ENCODE measurements at regions not wholly inside any gene's neighbourhood (a gene's known extent, or its start where the extent isn't known, plus 50 kb on each side); places are given as distances from the start of the nearest gene placed in this dataset.

DNA sequence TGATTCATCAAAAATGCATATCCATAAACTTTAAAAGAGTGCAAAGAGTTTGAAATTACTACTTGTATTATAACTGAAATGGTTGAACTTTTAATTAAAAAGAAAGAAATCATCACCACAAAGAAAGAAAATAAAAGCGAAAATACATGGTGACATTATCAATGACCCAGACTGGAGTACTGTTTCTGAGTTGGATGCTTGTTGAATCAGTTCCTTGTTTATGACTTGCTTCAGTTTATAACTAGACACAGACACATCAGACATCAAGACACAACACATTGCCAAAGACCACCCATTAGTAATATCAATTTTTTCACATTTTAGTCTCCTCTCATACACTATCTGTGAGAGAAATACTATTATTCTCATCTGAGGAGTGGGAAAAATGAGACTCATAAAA, 293.0 kb downstream of the MRPL39 start:
- Histone ChIP-seq H3K27me3 (ENCODE audit: control insufficient read depth in 2 of 2, insufficient read depth in 2 of 2, low read length in 2 of 2) (no peaks in the 10 kb centered on the region), H3K9ac (replicated peaks; ENCODE audit: extremely low read depth, insufficient read depth, low read length) (no peak overlapping the region), H3K4me3 (replicated peaks in 1 of 3; ENCODE audit: insufficient read depth in 1 of 3, low read depth in 1 of 3, low read length in 3 of 3) (no peak overlapping the region), H3K36me3 (ENCODE audit: control insufficient read depth in 2 of 2, extremely low read depth in 1 of 2, insufficient read depth in 2 of 2, low read length in 2 of 2) (no peaks in the 10 kb centered on the region), H3K27ac (ENCODE audit: insufficient read depth, low read depth, low read length) (no peak overlapping the region), H3K4me2 (ENCODE audit: insufficient read depth, low read length) (no peak overlapping the region), H2AFZ (ENCODE audit: low read depth, low read length) (no peak overlapping the region), H3K9me1 (replicated peaks; ENCODE audit: control insufficient read depth, extremely low read depth, insufficient read depth, low read length) (no peaks in the 10 kb centered on the region), H3K4me1 (ENCODE audit: control insufficient read depth, extremely low read depth, insufficient read depth, low read length) (no peaks in the 10 kb centered on the region), H4K20me1 (replicated peaks; ENCODE audit: control insufficient read depth, extremely low read depth, insufficient read depth, low read length) (no peaks in the 10 kb centered on the region), H3K9me3 (replicated peaks; ENCODE audit: control insufficient read depth, insufficient read depth, low read length) (no peaks in the 10 kb centered on the region), H3K79me2 (ENCODE audit: control insufficient read depth, insufficient read depth, low read length) (no peaks in the 10 kb centered on the region)
- dilution Hi-C loops (cut with MboI; ENCODE audit: extremely low pct_ligation_motif_present, low sequenced_read_pairs) (no loop called here), intact Hi-C loops (cut with micrococcal nuclease) (no loop called here)
- no TSS peak for BruUV-seq (replicated peaks)
- TF ChIP-seq, protein P1, sequence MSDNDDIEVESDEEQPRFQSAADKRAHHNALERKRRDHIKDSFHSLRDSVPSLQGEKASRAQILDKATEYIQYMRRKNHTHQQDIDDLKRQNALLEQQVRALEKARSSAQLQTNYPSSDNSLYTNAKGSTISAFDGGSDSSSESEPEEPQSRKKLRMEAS (IDR thresholded peaks at IDR 0.05; ENCODE audit: insufficient read depth, insufficient read length) = no peak
- no peak for TF ChIP-seq POLR2A (IDR thresholded peaks at IDR 0.05; ENCODE audit: low read depth, low read length)
- no peak for TF ChIP-seq FOS (IDR thresholded peaks at IDR 0.05; ENCODE audit: borderline replicate concordance, insufficient read depth, low read length)
- TF ChIP-seq CTCF (IDR thresholded peaks at IDR 0.05; ENCODE audit: extremely low read depth in 1 of 2, insufficient read depth in 1 of 2, low read depth in 1 of 2, low read length in 2 of 2) = no peak
- TF ChIP-seq GATA2 (IDR thresholded peaks at IDR 0.05; ENCODE audit: insufficient read depth, insufficient read length, low read depth, low read length) = no peak
- TF ChIP-seq MYC (IDR thresholded peaks at IDR 0.05; ENCODE audit: low read depth, low read length) = no peak
- TF ChIP-seq JUN (IDR thresholded peaks at IDR 0.05; ENCODE audit: borderline replicate concordance, insufficient read depth, insufficient read length, low read depth) = no peak
- no peak for TF ChIP-seq POLR2AphosphoS5 (IDR thresholded peaks at IDR 0.05; ENCODE audit: insufficient read depth, low read depth, low read length)
- CTCF ChIA-PET = no interaction called here
- POLR2A ChIA-PET = no interaction called here
- DNase-seq (ENCODE audit: low read depth, low spot score) = no peak
- no peak for FAIRE-seq

Data from endothelial cell of umbilical vein (primary cell).